ENCODE measurements at regions not wholly inside any gene's neighbourhood (a gene's known extent, or its start where the extent isn't known, plus 50 kb on each side); places are given as distances from the start of the nearest gene placed in this dataset.

DNA sequence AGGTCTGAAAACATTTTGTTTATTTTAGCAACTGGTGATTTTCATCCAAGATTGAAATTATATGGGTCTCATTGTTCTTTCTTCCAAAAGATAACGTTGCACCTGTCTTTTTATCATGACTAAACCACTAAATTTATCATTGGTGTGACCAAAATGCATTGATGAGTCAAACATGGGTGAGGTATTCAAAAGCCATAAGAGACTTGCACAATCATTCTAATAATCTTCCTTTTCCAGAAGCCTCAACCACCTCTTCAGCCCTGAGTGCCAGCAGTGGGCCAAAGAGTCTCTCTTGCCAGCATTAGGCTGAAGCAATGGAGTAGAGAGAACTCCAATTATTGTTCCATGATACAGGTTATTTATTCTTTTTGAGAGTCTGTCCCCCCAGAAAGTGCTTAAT lies 198.9 kb downstream of the LURAP1L start:
- no peak for DNase-seq (ENCODE audit: low spot score)
- TF ChIP-seq, protein P1, sequence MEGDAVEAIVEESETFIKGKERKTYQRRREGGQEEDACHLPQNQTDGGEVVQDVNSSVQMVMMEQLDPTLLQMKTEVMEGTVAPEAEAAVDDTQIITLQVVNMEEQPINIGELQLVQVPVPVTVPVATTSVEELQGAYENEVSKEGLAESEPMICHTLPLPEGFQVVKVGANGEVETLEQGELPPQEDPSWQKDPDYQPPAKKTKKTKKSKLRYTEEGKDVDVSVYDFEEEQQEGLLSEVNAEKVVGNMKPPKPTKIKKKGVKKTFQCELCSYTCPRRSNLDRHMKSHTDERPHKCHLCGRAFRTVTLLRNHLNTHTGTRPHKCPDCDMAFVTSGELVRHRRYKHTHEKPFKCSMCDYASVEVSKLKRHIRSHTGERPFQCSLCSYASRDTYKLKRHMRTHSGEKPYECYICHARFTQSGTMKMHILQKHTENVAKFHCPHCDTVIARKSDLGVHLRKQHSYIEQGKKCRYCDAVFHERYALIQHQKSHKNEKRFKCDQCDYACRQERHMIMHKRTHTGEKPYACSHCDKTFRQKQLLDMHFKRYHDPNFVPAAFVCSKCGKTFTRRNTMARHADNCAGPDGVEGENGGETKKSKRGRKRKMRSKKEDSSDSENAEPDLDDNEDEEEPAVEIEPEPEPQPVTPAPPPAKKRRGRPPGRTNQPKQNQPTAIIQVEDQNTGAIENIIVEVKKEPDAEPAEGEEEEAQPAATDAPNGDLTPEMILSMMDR (conservative IDR thresholded peaks at IDR 0.05; ENCODE audit: low read depth): no peak
- no peak overlapping the region for H3K27ac ChIP-seq
- ChIA-PET POLR2A (ENCODE audit: low non-redundant PET) (no interaction called here), CTCF (no interaction called here)

DNA sequence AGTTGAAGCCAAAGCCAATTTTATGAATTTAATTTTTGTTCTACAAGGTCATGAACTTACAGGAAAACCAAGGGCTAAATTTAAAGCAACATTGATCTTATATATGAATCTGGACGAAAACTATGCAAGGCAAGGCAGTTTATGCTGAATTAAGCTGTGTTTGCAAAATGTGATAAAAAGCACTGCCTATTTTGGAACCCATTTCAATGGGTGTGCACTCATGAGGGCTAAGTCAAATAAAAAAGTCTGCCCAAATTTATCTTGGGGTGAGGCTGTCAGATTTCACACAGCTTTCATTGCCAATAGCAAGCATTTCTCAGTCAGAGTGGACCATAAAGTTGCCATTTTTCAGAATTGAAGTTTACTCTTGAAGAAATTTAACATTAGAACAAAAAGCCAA lies 199.9 kb downstream of the LURAP1L start:
- ChIA-PET CTCF (interaction anchor here (0.6 kb wide), 1 partner anchor 244 kb away, joined by 3 read pairs; no protein-coding TSS in a partner anchor), POLR2A (ENCODE audit: low non-redundant PET) (no interaction called here)
- TF ChIP-seq, protein P1 (conservative IDR thresholded peaks at IDR 0.05; ENCODE audit: low read depth): no peak
- H3K27ac ChIP-seq: no peak overlapping the region
- DNase-seq (ENCODE audit: low spot score): no peak

DNA sequence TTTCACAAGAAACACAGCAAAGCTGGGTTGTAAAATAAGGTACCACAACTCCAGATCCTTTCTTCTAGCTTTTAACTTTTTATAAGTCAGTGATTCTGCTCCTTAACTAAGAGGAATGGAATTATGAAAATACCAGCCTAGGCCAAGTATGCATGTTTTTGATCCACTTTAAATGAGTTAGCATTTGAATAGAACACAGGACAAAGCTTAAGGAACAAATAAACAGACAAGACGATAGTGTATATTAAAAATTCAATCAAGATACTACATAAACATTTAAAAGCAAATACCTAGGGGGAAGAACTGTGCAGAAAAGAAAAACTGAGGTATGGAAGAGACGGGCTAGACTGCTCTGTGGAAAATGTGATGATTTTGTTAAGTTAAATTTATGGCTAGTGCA lies 200.7 kb downstream of the LURAP1L start:
- no peak overlapping the region for H3K27ac ChIP-seq
- no peak for DNase-seq (ENCODE audit: low spot score)
- TF ChIP-seq, protein P1 (conservative IDR thresholded peaks at IDR 0.05; ENCODE audit: low read depth): no peak
- ChIA-PET POLR2A (ENCODE audit: low non-redundant PET) (no interaction called here), CTCF (interaction anchor here (0.6 kb wide), 1 partner anchor 245 kb away, joined by 3 read pairs; no protein-coding TSS in a partner anchor)

DNA sequence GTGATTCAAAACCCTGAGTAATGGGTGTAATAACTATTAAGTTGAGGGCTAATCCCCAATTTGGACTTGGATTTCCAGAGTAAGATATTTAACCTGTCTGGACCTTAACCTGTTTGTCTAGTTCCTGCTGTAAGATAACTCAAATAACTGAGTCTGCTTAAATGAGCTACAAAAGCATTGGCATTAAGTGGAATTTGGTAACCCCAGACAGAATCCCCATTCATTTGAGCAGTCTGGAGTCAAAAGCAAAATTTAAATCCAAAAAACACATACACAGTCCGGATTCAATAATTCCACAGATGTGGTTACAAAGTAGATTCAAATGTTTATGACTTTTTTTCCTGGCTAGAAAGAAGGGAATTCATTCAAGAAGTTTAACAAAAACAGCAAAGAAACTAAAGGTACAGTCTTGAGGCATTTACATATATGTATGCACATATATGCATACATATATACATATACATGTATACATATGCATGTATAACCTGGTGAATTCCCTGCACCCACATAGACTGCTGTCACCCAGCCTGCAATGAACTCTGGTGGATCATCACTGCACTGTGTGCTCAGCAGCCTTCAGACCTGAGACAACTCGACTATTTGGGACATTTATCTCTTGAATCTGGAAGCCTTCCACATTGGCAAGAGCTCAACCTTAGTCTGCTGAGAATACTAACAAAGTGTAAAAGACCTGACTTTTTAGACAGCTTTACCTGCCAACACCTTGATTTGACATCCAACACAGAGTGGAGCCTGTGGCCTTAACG lies 205.4 kb downstream of the LURAP1L start:
- ChIA-PET CTCF (no interaction called here), POLR2A (ENCODE audit: low non-redundant PET) (no interaction called here)
- no peak overlapping the region for H3K27ac ChIP-seq
- TF ChIP-seq, protein P1 (conservative IDR thresholded peaks at IDR 0.05; ENCODE audit: low read depth): no peak
- DNase-seq (ENCODE audit: low spot score): no peak

DNA sequence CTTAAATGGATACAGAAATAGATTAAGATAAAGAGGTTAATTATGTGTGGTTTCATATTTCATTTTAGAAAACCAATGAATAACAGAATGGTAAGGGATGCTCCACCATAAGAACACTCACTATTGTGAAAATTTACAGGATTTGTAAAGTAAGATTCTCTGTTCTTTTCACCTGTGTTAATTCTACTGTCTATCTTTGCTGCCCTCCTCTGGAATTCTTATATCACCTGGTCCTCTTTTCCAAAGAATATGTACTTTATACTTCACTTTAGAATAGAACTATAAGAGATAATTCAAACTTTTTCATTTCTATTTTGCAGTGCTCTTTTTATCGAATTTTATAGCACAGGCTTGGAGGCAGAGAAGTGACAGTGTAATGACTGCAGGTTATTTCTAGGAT lies 213.4 kb downstream of the LURAP1L start:
- POLR2A ChIA-PET (ENCODE audit: low non-redundant PET): no interaction called here
- TF ChIP-seq, protein P1 (conservative IDR thresholded peaks at IDR 0.05; ENCODE audit: low read depth): 0 out of 2 replicates have a peak, but pooled peaks have one; percentile 15
- CTCF ChIA-PET: interaction anchor here (1.5 kb wide), 1 partner anchor 104 kb away, joined by 3 read pairs; no protein-coding TSS in a partner anchor
- H3K27ac ChIP-seq: no peak overlapping the region
- no peak for DNase-seq (ENCODE audit: low spot score)

DNA sequence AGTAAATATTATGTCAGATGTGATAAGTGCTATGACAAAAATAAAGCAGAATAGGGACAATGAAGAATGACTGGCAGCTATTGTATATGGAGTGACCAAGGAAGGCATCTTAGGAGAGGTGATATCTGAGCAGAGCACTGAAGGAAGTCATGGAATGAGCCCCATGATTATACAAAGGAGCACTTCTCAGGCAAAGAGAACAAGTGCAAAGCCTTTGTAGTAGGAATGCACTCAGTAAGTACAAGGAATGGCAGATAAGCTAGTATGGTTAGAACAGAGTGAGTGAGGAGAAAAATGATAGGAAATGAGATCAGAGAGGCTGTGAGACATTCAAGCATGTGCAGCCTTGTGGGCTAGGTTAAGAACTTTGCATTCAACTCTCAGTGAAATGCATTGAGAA lies 214.8 kb downstream of the LURAP1L start:
- ChIA-PET CTCF (no interaction called here), POLR2A (ENCODE audit: low non-redundant PET) (no interaction called here)
- no peak overlapping the region for H3K27ac ChIP-seq
- TF ChIP-seq, protein P1 (conservative IDR thresholded peaks at IDR 0.05; ENCODE audit: low read depth): no peak
- DNase-seq (ENCODE audit: low spot score): no peak
